Fibroblast of the conjunctiva (primary cell): ENCODE measurements at regions not wholly inside any gene's neighbourhood (a gene's known extent, or its start where the extent isn't known, plus 50 kb on each side); places are given as distances from the start of the nearest gene placed in this dataset.
"Not testable (repeated sequence)": the region's sequence is repeated elsewhere in the genome, so short reads cannot be mapped to it uniquely, and the experiment has no call there.

Experiments used
- DNase-seq: peaks from one replicate; pipeline ENCODE4 v3.0.0-alpha.2; 2010; ENCODE audit warnings: low read depth

- DNase-seq = no peak
These were observed 446.8 kb upstream of the DPH6 start for GRCh38 chr15:35992791-35993190.

GRCh38 chr15:35993196-35993595 is 447.2 kb upstream of the DPH6 start:
- DNase-seq = no peak

DNA sequence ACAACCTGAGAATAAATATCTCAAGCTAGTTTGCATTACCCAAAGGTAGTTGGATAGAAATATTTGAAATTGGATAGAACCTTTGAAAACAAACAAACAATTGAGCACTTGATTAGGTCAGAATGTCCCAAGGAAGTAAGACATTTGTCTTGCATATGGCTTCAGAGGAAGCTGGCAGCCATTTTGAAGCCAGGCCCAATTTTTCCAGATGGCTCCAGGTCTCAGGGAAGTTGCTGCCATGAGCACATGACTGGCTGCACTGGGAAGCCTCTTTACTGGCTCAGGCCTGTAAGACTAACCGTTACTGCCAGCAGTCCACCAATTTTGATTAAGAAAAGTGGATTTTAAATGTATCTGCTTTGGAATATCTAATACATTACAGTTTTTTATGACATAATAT is 448.9 kb upstream of the DPH6 start:
- no peak for DNase-seq

DNA sequence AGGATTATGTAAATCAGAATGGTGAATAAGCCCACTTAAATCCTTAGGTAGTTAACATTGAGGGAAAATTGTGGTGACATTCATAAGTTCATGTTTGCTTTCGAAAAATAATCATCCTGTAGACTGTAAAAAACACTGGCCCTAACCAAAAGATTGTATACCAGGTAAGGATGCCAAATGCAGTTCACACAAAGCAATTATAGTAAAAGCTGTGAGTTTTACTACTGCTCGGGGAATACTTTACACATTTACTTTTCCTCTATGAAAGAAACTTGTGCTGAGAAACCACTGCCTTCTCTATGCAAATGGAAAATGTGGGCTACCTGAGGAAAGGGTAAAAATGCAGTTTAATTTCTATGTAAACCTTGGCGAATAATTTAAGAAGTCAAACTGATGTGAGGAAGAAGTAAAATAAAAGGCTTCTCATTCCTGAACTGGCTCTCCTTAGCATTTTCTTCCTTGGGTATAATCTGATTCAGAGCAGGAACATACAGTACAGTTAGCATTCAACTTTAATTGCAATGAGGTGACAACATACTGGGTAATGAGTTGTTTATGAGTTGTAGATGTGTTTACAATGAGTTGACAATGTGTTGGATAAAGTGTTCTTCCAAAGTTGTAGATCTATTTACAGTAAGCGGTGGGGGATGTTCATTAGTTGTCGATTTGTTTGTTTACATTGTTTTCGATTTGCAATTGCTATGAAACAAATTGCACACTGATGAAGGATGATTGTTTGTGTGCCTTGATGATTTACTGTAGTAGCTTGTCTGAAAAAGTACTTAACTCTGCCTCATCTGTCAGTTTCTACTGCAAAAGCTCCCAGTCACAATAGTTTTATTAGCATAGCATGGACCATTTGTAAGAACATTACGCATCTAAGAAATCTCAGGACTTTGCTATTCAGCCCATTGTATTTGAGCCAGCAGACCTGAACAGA is 453.0 kb upstream of the DPH6 start:
- no peak for DNase-seq

DNA sequence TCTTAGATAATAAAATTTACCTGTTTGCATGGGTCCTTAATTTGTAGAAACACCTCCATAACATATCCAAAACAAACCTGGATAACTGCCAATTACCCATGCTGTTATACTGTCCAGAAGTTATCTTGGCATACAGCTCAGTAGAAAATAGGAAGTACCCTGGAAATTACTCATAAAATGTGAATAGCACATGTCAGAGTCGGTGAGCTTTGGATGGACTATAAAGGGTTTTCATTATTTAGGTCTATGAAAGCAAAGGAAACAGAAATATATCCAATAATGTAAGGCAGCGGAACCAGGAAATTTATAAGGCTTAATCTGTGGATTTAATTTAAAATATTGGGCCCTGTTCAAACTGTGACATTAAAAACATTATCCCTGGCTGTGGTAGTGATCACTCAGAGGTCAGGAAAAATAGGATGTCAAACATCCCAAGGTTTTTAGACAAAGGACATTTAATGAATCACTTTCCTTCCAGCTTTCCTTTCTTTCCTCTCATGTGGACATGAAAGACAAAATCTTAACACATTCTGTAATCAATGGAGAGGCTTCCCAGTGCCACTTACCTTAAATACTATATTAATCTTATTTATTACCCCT is 459.0 kb upstream of the DPH6 start:
- DNase-seq = no peak

DNA sequence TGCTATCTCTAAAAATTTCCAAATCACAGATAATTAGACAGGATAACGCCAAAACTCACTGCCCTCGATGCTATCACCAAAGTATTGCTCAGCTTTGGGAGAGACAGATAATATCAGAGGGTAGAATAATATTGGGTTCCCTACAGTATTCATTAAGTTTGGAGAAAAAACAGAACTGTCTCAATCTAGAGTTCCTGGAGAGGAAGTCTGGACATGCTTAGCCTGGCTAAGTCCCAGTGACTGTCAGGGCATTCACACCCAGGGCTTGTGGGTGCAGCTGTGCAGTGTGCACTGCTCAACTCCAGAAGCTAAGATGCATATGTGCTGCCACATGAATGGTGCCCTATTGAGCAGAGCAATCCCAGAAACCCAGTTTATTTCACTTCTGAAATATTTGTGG is 459.6 kb upstream of the DPH6 start:
- DNase-seq = no peak

DNA sequence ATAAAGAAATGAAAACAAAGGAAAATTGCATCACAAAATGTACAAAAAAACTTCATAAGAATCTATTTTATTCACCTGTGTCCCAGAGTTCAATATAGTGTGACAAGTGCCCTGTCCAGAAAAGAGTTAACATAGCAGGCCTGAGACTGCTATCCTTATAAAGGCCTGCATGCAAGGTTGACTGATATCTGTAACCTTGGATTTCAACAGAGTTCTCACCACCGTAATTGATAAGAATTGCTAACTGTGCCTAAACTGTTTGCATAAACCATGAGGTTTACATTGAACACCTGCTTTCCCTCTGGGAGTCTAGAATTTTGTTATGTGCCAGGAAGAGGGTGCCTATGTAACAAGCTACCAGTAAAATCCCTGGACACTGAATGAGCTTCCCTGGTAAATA is 461.7 kb upstream of the DPH6 start:
- DNase-seq = no peak

GRCh38 chr15:36008719-36009118 is 462.8 kb upstream of the DPH6 start:
- DNase-seq = no peak

DNA sequence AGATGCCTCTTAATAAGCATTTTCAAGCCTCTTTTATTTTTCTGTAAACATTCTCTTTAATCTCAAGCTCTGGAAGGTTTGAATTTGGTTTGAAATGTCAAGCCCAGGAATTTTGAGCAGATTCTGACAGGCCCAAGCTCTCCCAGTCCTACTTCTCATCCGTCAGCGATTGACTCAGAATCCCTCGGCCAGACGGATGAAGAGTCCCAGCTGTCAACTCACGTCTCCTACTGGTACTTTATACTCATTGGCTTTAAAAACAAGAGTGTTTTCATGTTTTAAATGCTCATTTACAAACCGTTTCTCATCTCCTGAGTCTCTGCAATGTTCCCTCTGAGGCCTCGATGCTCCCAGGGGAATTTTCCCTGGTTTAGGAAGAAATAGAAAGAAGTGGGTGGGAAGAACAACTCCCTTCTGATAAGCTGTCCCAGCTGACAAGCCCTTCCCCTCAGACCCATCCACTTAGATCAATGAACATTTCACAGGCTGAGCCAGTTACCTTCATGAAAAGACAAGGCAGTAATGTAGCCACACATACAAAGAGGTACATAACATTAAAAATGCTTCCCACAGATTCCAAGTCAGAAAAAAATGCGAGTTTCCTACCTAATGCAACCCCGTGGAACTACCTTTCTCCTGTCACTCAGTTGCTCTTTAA is 478.2 kb upstream of the DPH6 start:
- no peak for DNase-seq

DNA sequence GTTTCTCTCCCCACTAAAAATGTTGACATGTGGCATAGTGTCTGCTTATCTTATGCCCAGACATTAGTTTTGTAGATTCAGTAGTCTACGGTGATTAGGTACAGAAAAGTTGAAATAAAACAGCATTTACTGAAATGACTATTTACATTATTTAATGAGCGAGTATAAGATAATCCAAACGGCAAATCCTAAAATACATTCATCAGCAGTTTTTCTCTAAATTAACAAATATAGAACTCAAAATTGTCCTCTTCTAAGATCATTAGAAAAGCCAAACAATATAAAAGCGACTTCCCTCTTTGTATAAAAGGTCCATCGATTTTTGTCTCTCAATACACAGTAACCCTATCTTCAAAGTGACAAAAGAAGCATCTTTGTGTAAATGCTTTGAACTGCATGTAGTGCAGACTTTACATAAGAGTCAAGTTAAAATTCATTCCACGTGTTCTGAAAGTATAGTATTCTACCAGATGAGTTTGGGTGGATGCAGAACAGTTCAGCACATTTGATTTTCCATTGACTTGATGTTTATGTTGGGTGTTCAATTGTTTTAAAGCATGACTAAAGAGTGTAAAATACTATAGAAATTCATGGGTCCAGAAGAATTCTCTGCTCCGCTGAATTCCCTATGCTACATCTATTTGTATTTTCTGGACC is 480.8 kb upstream of the DPH6 start:
- DNase-seq = no peak

DNA sequence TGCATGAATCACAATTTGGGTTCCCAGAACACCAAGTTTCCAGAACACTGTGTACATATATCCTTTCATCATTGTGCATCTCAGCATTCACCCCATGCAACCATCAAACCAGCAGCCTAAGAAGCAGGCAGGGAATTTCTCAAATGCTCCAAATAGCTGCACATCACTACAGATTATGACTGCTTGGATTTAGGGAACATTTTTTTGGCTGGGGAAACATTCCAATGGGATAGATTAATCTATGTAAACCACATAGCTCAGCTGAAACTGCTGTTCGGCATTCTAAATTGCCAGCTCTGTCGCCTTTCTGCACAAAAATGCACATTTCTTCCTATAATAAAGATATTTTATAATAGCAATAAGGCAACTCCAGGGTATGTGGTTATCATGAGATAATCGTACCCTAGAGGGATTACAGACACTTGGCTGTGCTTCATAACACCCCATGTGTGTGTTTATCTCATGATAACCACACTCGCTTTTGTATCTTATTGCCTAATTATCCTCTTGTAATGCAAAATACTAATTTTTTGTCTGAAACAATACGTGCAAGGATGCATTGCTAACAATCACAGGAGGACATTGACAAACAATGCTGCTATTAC is 483.7 kb upstream of the DPH6 start:
- peak; percentile 14 for DNase-seq

DNA sequence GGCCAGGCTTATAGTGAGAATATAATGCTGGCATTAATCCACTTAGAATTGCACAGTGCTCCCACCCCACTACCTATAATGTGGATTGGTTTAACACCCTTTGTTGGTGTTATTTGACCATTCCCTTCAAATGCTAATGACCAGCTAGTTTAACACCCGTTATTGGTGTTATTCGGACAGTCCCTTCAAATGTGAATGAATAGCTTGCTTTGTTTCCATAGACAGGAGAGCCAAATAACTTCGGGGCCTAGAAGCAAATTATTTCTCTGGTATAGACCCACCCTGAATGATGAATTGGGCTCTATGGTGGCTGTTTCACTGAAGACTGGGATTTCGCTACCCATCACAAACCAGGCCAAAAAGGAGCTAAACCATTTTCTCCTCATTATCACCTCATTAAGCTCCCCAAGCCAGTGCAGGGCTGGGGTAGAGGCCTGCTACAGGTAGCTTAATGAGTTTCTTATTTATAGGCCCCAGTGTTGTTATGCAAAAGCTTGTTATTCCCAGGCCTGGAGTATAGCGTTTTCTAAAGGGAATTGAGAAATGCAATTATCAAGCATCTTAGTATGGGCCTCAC is 494.1 kb upstream of the DPH6 start:
- no peak for DNase-seq

GRCh38 chr15:36047018-36047716 is 501.2 kb upstream of the DPH6 start:
- DNase-seq = not testable (repeated sequence)

DNA sequence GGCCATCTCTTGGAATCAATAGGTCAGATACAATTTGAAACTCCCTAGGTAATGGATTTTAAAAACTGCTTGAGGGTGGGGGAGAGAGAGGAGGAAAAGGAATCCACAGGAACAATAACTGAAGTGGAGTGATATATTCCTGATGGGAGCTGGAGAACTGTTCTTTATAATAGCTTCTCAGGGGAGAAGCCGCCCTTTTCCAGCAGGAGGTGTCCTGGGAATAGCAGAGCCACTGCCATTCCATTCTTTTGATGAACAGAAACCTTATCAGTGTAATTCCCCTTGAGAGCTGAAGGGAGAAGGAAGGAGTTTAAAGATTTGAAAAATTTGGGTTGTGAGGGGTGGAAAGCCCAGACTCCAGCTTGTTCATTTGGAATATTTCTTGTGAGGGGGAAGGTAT is 504.9 kb upstream of the DPH6 start:
- no peak for DNase-seq

DNA sequence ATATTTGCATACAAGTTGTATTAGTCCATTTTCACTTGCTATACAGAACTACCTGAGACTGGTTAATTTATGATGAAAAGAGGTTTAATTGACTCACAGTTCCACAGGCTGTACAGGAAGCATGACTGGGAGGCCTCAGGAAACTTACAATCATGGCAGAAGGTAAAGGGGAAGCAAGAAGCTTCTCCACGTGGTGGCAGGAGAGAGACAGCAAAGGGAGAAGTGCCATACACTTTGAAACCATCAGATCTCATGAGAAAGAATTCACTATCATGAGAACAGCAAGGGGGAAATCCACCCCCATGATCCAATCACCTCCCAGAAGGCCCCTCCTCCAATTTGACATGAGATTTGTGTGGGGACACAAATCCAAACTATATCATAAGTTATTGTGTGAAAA is 506.7 kb upstream of the DPH6 start:
- peak; percentile 16 for DNase-seq

DNA sequence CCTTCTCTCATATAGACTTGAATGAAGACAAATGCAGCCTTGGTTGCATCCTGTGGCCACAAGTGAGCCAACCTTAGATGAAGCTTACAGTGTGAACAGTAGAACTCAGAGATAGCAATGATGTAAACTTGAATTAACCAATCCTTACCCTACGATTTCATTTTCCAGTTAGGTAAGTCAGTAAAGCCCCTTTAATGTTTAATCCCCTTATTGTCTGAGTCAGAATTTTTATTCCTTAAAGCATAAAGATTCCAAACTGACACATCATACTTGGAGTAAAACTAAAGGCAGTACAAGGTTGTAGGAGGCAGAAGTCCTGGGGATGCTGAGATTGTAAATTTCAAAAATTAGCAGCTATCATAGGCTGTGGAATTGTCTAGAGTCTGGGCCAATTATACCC is 507.8 kb upstream of the DPH6 start:
- DNase-seq = no peak

DNA sequence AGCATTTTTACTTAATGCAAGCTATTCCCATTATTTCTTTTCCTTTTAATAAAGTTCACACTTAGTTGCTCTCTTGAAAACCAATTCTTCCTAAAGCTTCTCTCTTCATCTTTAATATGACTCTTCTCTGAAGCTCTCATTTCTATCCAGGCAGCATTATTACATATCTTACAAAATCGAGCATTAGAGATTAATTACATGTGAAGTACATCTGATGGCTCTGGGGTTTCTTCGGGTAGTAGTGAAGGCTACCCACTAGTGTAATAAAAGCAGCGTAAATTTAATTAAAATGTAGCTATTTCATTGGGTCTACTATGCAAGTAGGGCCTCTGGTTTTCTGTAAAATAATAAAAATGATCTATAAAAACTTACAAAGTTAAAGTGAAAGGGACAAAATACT is 513.6 kb upstream of the DPH6 start:
- DNase-seq = no peak

GRCh38 chr15:36062357-36062756 is 516.4 kb upstream of the DPH6 start:
- DNase-seq = no peak

DNA sequence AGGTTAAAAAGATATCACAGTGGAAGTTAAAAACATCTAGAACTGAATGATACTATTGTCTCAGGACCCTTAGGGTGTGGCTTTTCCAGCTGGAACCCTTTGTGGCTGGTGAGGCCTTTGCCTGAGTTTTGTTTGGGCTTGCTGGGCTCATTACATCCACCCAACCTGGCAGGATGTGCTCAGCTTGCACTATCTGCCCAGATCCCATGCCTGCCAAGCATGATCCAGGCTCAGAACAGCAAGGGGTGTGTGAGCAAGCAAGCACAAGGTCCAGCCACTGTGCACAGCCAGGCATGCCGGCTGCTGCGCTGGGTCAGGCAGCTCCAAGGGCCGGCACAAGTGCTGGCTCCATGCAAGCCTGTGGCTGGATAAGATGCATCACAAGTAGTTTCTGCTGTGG is 512.7 kb upstream of the CDIN1 start:
- no peak for DNase-seq

DNA sequence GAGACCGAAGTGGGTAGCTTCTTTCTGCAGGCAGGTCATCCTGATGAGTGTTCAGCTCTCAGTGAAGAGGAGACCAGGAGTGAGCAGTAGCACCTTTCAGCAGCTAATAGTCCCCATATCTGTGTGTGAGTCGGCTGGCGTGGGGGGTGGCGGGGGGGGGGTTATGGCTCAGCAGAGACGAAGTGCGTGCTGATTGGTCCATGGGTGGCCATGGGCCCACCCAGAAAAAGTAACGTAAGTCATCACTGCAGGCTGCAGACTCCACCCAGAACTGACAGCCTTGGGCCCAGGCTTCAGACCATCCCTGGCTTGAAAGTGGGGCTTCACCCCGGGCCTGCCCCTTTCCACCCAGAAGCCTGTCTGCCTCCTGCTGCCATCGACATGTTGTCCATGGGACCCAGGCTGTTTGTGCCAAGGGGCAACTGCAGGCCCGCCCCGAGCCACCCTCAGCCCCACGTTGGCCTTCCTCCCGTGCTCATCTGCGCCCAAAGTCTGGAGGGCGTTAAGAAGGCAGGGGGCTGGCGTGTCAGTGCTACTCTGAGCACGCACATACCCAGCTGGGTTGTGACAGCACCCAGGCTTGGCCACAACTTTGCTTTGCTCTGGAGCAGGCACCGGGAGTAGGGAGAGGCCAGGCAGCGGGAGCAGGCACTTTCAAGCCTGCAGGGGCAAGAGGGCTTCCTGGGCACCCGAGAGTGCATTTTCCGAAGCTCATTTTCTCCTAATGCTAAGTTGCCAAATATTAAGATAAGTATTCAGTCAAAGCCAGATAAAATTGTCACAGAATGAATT is 511.7 kb upstream of the CDIN1 start:
- no peak for DNase-seq
